ENCODE measurements at regions not wholly inside any gene's neighbourhood (a gene's known extent, or its start where the extent isn't known, plus 50 kb on each side); places are given as distances from the start of the nearest gene placed in this dataset.
A peak's percentile ranks its signal among the peaks of the same experiment; 100 is the strongest.

GRCh38 chr10:8416192-8416701 is 361.8 kb downstream of the GATA3 start:
- H3K9me3 ChIP-seq (ENCODE audit: low read depth) = no peaks in the 10 kb centered on the region
- H3K4me1 ChIP-seq (ENCODE audit: low read depth) = peaks cover 16% of the 10 kb centered on the region
- TF ChIP-seq, protein P1, sequence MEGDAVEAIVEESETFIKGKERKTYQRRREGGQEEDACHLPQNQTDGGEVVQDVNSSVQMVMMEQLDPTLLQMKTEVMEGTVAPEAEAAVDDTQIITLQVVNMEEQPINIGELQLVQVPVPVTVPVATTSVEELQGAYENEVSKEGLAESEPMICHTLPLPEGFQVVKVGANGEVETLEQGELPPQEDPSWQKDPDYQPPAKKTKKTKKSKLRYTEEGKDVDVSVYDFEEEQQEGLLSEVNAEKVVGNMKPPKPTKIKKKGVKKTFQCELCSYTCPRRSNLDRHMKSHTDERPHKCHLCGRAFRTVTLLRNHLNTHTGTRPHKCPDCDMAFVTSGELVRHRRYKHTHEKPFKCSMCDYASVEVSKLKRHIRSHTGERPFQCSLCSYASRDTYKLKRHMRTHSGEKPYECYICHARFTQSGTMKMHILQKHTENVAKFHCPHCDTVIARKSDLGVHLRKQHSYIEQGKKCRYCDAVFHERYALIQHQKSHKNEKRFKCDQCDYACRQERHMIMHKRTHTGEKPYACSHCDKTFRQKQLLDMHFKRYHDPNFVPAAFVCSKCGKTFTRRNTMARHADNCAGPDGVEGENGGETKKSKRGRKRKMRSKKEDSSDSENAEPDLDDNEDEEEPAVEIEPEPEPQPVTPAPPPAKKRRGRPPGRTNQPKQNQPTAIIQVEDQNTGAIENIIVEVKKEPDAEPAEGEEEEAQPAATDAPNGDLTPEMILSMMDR (IDR thresholded peaks at IDR 0.05; ENCODE audit: low read depth, low read length) = no peak
- H3K27me3 ChIP-seq = no peaks in the 10 kb centered on the region
- H3K27ac ChIP-seq = no peak overlapping the region
- peak in 1 of 2 donors; percentile 21 for DNase-seq (ENCODE audit: low read depth in 1 of 2, low spot score in 1 of 2)
- no peaks in the 10 kb centered on the region for H3K36me3 ChIP-seq
- no peak overlapping the region for H3K4me3 ChIP-seq

DNA sequence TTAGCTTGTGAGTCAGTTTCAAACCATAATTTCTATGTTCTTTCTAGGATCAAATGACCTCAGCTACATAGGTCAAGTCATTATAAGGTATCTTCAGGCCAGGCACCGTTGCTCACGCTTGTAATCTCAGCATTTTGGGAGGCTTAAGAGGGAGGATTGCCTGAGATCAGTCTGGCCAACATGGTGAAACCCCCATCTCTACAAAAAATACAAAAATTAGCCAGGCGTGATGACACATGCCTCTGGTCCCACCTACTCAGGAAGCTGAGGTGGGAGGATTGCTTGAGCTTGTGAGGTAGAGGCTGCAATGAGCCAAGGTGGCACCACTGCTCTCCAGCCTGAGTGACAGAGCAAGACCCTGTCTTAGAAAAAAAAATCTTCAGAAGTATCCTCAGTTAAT is 362.3 kb downstream of the GATA3 start:
- DNase-seq (ENCODE audit: low read depth in 1 of 2, low spot score in 1 of 2) = no peak
- Histone ChIP-seq H3K4me3 (no peak overlapping the region), H3K4me1 (ENCODE audit: low read depth) (peaks cover 16% of the 10 kb centered on the region), H3K27me3 (no peaks in the 10 kb centered on the region), H3K27ac (no peak overlapping the region), H3K36me3 (no peaks in the 10 kb centered on the region), H3K9me3 (ENCODE audit: low read depth) (no peaks in the 10 kb centered on the region)
- TF ChIP-seq, protein P1 (IDR thresholded peaks at IDR 0.05; ENCODE audit: low read depth, low read length) = no peak

DNA sequence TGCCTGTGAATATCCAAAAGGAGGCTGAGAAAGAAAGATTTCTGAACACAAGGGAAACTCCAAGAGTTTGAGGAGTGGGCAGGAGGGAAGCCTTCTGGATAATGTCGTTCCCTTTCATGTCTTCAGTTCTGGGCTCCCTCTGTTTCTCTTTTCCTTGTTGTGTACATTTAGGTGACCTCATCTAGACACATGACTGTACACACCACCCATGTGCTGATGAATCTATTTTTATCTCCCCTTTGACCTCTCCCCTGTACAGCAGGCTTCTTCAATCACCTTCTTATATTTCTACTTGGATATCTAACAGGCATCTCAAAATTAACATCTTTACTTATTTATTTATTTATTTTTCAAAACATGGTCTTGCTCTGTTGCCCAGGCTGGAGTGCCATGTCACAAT is 363.1 kb downstream of the GATA3 start:
- DNase-seq (ENCODE audit: low read depth in 1 of 2, low spot score in 1 of 2) = no peak
- H3K4me3 ChIP-seq = no peak overlapping the region
- H3K4me1 ChIP-seq (ENCODE audit: low read depth) = peaks cover 16% of the 10 kb centered on the region
- no peaks in the 10 kb centered on the region for H3K9me3 ChIP-seq (ENCODE audit: low read depth)
- no peaks in the 10 kb centered on the region for H3K27me3 ChIP-seq
- H3K27ac ChIP-seq = no peak overlapping the region
- no peaks in the 10 kb centered on the region for H3K36me3 ChIP-seq
- TF ChIP-seq, protein P1 (IDR thresholded peaks at IDR 0.05; ENCODE audit: low read depth, low read length) = no peak

GRCh38 chr10:8418631-8419030 is 364.1 kb downstream of the GATA3 start:
- Histone ChIP-seq H3K36me3 (no peaks in the 10 kb centered on the region), H3K4me3 (no peak overlapping the region), H3K27ac (no peak overlapping the region), H3K9me3 (ENCODE audit: low read depth) (no peaks in the 10 kb centered on the region), H3K4me1 (ENCODE audit: low read depth) (peaks cover 16% of the 10 kb centered on the region), H3K27me3 (no peaks in the 10 kb centered on the region)
- TF ChIP-seq, protein P1 (IDR thresholded peaks at IDR 0.05; ENCODE audit: low read depth, low read length) = no peak
- DNase-seq (ENCODE audit: low read depth in 1 of 2, low spot score in 1 of 2) = peak in 1 of 2 donors; percentile 68

- TF ChIP-seq, protein P1 (IDR thresholded peaks at IDR 0.05; ENCODE audit: low read depth, low read length) = no peak
- Histone ChIP-seq H3K4me1 (ENCODE audit: low read depth) (peaks cover 16% of the 10 kb centered on the region), H3K27me3 (no peaks in the 10 kb centered on the region), H3K4me3 (no peak overlapping the region), H3K36me3 (no peaks in the 10 kb centered on the region), H3K27ac (no peak overlapping the region), H3K9me3 (ENCODE audit: low read depth) (no peaks in the 10 kb centered on the region)
- DNase-seq (ENCODE audit: low read depth in 1 of 2, low spot score in 1 of 2) = no peak
These were observed 365.7 kb downstream of the GATA3 start for GRCh38 chr10:8420182-8420581.
